HG03175 (cell line): ENCODE measurements at regions not wholly inside any gene's neighbourhood (a gene's known extent, or its start where the extent isn't known, plus 50 kb on each side); places are given as distances from the start of the nearest gene placed in this dataset.
"Not testable (repeated sequence)": the region's sequence is repeated elsewhere in the genome, so short reads cannot be mapped to it uniquely, and the experiment has no call there.

Experiments
- ATAC-seq: cut with Tn5 transposase; IDR thresholded peaks from one replicate; pipeline ENCODE4 v1.9.1; 2021; ENCODE audit warnings: mild to moderate bottlenecking, moderate library complexity; ENCODE audit not compliant: unreplicated experiment

- no peak for ATAC-seq
These were observed 628.0 kb downstream of the EFNB2 start for GRCh38 chr13:105907319-105908019.

GRCh38 chr13:105906746-105907145, 628.7 kb downstream of the EFNB2 start:
- ATAC-seq = no peak

GRCh38 chr13:105904034-105904742, 631.3 kb downstream of the EFNB2 start:
- no peak for ATAC-seq

GRCh38 chr13:105902396-105902795, 633.1 kb downstream of the EFNB2 start:
- no peak for ATAC-seq

DNA sequence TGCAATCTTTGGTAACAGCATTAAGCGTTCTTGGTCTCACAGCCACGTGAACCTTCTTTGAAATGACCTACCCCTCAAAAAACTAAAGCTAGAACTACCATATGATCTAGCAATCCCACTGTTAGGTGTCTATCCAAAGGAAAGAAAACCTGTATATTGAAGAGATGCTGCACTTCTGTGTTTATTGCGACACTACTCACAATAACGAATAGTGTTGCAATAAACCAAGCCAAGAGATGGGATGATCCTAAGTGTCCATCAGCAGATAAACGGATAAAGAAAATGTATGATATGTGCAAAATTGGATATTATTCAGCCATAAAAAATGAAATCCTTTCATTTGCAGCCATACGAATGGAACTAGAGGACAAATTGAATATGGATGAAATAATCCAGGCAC, 637.9 kb downstream of the EFNB2 start:
- ATAC-seq = no peak

DNA sequence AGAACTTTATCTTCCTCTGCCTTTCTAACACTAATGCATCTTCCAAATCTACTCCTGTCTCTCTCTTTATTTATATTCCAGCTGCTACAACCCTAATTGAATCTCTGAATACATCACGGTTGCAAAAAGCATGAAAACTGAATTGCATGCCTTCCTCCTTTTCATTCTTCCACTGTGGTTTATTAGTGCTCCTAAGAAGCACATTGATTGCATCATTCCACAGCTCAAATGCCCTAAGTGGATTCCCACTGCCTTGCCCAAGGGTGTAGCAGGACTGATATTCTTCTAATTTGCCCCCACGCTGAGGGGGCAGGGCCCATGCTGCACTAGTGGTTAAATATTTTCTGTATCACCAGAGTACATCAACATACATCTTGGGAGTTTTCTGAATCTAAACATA, 640.8 kb downstream of the EFNB2 start:
- ATAC-seq = no peak

DNA sequence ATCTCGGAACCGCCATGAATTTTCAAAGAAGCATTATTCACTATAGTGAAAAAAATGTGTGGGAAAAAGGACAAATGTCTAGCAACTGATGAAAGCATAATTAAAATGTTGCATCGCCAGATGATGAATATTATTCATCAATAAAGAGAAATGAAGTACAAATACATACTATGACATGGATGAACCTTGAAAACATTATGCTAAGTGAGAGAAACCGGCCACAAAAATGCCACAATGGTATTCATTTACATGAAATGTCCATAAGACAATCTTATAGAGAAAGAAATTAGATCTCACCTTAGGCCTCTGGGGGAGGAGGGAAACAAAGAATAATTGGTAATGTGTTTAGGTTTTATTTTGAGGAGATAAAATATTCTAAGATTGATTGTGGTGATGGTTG, 645.0 kb downstream of the EFNB2 start:
- ATAC-seq = no peak

- no peak for ATAC-seq
These were observed 657.3 kb downstream of the EFNB2 start for GRCh38 chr13:105878119-105878700.

DNA sequence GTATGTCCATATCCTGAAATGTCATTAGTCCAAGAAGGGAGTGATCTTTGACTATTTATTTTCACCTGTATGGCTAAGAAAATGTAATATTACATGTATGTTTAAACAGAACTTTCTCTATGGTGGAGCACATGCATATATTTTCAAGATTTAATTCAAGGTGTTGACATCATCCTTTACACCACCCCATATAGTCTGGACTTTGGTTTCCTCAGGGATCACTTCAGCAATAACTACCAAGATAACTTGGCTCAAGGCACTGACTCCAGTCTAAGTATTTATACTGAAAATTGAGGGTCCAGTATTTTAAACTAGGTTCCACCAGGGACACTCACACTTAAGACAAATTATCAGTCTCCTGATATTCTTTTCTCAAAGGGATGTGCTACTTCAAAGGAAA, 660.6 kb downstream of the EFNB2 start:
- no peak for ATAC-seq

- no peak for ATAC-seq
These were observed 663.7 kb downstream of the EFNB2 start for GRCh38 chr13:105871768-105872167.

DNA sequence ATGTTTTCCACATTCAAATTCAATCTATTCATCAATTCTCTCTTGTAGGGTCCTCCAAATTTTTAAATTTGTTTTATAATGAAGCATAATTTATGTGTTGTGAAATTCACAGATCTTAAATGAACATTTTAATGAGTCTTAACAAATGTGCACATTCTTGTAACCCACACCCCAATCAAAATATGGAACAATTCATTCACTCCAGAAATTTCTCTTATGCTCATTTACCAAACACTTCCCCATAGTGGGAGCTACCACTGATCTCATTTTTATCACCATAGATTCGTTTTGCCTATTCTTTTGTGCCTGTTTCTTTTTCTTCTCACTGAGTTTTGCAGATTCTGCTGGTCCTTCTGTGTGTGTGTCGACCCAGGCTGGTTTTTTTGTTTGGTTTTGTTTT, 664.1 kb downstream of the EFNB2 start:
- no peak for ATAC-seq

GRCh38 chr13:105863300-105863920, 672.1 kb downstream of the EFNB2 start:
- ATAC-seq = no peak

GRCh38 chr13:105848494-105848893, 687.0 kb downstream of the EFNB2 start:
- no peak for ATAC-seq

DNA sequence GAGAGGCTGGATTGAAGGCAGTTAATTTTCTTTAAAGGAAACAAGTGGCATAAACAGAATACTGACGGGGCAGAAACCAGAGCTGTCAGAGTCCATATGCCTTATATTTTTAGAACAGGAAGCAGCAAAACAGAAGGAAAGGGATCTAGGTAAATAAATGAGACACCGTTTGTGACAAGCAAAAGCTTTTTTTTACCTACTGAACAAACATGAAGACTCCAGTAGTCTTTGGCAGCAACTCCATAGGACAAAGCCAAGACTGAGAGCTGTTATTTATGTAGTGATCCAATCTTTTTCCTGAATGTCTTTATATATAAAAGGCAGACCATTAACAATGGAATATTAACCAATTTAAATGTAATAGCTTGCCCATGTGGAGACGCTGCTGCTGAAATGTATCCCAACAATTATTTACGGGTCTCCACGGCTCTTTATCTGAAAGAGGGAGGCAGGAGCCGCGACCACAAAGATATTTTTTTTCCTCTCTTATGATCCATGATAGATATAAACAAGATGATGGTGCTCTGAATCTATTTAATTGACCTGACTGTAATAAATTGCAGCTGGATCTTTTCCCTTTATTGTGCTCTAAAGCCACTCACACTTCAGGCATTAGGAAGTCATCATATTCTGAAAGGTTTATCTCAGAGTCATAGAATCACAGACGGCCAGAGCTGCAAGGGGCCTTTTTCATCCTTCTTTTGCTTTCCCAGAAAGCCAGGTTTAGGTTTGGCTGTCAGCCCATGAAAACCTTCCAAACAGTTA, 687.8 kb downstream of the EFNB2 start:
- ATAC-seq = no peak

DNA sequence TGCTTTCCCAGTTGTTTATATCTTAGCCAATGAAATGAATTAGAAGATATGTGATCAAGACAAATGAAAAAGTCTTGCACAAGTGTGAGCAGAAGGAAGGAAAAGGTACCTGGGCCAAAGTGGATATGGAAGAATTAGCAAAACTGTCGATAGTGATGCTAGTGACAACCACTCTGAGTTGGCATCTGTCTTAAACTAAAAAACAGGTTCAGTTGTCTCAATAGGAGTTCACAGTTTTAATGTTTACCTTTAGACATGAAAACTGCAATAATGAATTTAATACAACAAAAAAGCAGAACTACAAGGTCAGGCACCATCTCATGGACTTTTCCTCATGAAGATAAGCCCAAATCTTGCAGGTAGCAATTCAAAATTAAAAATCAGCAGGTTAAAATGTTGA, 688.5 kb downstream of the EFNB2 start:
- ATAC-seq = no peak

GRCh38 chr13:105841286-105841685, 694.2 kb downstream of the EFNB2 start:
- ATAC-seq = no peak

GRCh38 chr13:105838231-105838630, 697.2 kb downstream of the EFNB2 start:
- no peak for ATAC-seq

DNA sequence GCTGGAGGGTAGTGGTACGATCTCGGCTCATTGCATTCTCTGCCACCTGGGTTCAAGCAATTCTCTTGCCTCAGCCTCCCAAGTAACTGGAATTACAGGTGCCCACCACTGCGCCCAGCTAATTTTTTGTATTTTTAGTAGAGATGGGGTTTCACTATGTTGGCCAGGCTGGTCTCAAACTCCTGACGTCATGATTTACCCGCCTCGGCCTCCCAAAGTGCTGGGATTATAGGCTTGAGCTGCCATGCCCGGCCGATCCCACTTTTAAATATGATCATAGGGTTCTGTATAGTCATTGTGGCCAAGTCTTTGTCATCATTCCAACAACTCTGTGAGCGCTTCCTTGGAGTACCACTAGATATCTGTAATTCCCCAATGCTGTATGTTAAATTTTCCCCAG, 698.2 kb downstream of the EFNB2 start:
- not testable (repeated sequence) for ATAC-seq

GRCh38 chr13:105830821-105831220, 704.6 kb downstream of the EFNB2 start:
- no peak for ATAC-seq

GRCh38 chr13:105827111-105827809, 708.2 kb downstream of the EFNB2 start:
- ATAC-seq = no peak
